Spleen (tissue), 7 donors: ENCODE measurements at regions not wholly inside any gene's neighbourhood (a gene's known extent, or its start where the extent isn't known, plus 50 kb on each side); places are given as distances from the start of the nearest gene placed in this dataset.

Source experiments
- POLR2A ChIP-seq, 3 donors: fragments of 450-650 bp; IDR thresholded peaks; one replicate each; pipeline ENCODE4 v1.5.1; 2017; ENCODE audit warnings: antibody characterized with exemption in 3 of 3, mild to moderate bottlenecking in 1 of 3
- POLR2AphosphoS5 ChIP-seq, 3 donors: sonication (generic); formaldehyde crosslinking; IDR thresholded peaks; one replicate each; pipeline ENCODE4 v1.5.1; 2017; ENCODE audit warnings: antibody characterized with exemption in 3 of 3
- TF ChIP-seq, protein P1 (sequence below), 11 experiments: fragments of 200-600 bp in 7 of 11; fragments of 450-650 bp in 4 of 11; sonication (generic) in 4 of 11; IDR thresholded peaks in 8 of 11; conservative IDR thresholded peaks in 3 of 11; 1 replicate in 7 of 11; 2 replicates in 4 of 11; pipeline versions ENCODE4 v1.4.0 to v1.8.0; 2016 to 2021; ENCODE audit warnings: antibody characterized with exemption in 11 of 11, inconsistent platforms in 4 of 11, mild to moderate bottlenecking in 1 of 11
- donor health status: DM: no; HTN: no; CAD: no; lungs with moderate emphysema.
- donor health status: DM: no; HTN: no; CAD: no.
- donor health status: DM: no; HTN: no; CAD: no.

GRCh38 chr3:124213641-124214040 is 221.7 kb upstream of the ROPN1 start:
- TF ChIP-seq POLR2AphosphoS5 (IDR thresholded peaks at IDR 0.05) (no peak), POLR2A (IDR thresholded peaks at IDR 0.05) (no peak)
- TF ChIP-seq, protein P1, sequence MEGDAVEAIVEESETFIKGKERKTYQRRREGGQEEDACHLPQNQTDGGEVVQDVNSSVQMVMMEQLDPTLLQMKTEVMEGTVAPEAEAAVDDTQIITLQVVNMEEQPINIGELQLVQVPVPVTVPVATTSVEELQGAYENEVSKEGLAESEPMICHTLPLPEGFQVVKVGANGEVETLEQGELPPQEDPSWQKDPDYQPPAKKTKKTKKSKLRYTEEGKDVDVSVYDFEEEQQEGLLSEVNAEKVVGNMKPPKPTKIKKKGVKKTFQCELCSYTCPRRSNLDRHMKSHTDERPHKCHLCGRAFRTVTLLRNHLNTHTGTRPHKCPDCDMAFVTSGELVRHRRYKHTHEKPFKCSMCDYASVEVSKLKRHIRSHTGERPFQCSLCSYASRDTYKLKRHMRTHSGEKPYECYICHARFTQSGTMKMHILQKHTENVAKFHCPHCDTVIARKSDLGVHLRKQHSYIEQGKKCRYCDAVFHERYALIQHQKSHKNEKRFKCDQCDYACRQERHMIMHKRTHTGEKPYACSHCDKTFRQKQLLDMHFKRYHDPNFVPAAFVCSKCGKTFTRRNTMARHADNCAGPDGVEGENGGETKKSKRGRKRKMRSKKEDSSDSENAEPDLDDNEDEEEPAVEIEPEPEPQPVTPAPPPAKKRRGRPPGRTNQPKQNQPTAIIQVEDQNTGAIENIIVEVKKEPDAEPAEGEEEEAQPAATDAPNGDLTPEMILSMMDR (IDR thresholded peaks at IDR 0.05 in 8 of 11, conservative IDR thresholded peaks at IDR 0.05 in 3 of 11), result no peak
